ENCODE measurements at regions not wholly inside any gene's neighbourhood (a gene's known extent, or its start where the extent isn't known, plus 50 kb on each side); places are given as distances from the start of the nearest gene placed in this dataset.
"Not testable (repeated sequence)": the region's sequence is repeated elsewhere in the genome, so short reads cannot be mapped to it uniquely, and the experiment has no call there.

- DNase-seq (ENCODE audit: low spot score): no peak
Observed at GRCh38 chr5:87105577-87105976, 162.1 kb upstream of the RASA1 start.

DNA sequence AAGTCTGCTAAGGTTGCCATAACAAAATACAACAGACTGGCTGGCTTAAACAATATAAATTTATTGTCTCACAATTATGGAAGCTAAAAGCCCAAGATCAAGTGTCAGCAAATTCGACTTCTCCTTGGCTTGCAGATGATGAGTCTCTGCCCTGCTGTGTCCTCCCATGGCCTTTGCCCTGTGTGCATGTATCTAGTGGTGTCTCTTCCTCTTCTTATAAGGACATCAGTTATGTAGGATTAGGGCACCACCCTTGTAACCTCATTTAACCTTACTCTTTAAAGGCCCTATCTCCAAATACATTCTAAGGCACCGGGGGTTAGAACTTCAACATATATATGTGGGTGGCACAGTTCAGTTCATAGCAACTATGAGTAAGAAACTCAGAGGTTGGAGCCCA lies 157.9 kb upstream of the RASA1 start:
- no peak for DNase-seq (ENCODE audit: low spot score)

- DNase-seq (ENCODE audit: low spot score): no peak
Observed at GRCh38 chr5:87110721-87111120, 157.0 kb upstream of the RASA1 start.

DNA sequence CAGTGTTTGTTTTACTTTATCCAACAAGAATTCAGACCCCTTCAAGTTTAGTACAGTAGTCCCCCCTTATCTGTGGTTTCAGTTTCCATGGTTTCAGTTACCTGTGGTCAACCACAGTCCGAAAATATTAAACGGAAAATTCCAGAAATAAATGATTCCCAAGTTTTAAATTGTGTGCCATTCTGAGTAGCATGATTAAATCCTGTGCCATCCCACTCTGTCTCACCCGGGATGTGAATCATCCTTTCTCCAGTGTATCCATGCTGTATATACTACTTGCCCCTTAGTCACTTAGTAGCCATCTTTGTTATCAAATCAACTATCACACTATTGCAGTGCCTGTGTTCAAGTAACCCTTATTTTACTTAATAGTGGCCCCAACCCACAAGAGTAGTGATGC lies 153.8 kb upstream of the RASA1 start:
- no peak for DNase-seq (ENCODE audit: low spot score)

- no peak for DNase-seq (ENCODE audit: low spot score)
Observed at GRCh38 chr5:87114631-87115030, 153.1 kb upstream of the RASA1 start.

- DNase-seq (ENCODE audit: low spot score): no peak
Observed at GRCh38 chr5:87115839-87116364, 151.8 kb upstream of the RASA1 start.

- DNase-seq (ENCODE audit: low spot score): no peak
Observed at GRCh38 chr5:87116825-87117512, 150.7 kb upstream of the RASA1 start.

GRCh38 chr5:87119588-87119987 lies 148.1 kb upstream of the RASA1 start:
- no peak for DNase-seq (ENCODE audit: low spot score)

DNA sequence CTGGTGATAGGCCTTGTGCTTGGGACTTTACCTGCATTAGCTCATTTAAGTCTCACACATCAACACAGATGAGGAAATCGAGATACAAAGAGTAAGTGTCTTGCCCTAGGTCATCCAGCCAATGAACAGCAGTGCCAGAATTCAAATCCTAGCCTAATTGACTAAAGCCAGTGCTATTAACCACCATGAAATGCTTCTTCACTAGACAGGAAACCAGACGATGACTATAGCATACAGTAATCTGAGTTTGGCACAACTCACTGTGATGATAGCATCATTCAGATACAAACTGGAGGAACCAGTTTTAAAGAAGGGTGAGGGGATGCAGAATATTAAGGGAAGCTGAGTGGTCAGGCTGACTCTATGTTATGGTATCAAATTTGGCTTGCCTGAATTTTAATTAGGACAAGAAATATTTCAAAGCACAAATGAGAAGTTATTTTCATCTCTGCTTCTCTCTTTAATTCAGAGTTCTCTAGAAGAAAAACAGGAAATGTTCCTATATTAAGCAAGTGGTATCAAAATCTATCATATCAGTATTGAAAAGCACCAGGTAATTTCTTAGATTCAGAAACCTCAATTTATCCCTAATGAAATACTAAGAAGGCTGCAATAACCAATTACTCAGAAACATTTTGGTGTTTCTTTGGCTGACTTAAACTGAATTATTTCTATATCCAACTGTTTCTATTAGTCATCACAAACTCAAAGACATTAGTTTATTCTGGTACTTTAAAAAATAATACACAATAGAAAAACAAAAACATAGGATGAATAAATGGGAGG lies 147.0 kb upstream of the RASA1 start:
- DNase-seq (ENCODE audit: low spot score): peak; percentile 9

DNA sequence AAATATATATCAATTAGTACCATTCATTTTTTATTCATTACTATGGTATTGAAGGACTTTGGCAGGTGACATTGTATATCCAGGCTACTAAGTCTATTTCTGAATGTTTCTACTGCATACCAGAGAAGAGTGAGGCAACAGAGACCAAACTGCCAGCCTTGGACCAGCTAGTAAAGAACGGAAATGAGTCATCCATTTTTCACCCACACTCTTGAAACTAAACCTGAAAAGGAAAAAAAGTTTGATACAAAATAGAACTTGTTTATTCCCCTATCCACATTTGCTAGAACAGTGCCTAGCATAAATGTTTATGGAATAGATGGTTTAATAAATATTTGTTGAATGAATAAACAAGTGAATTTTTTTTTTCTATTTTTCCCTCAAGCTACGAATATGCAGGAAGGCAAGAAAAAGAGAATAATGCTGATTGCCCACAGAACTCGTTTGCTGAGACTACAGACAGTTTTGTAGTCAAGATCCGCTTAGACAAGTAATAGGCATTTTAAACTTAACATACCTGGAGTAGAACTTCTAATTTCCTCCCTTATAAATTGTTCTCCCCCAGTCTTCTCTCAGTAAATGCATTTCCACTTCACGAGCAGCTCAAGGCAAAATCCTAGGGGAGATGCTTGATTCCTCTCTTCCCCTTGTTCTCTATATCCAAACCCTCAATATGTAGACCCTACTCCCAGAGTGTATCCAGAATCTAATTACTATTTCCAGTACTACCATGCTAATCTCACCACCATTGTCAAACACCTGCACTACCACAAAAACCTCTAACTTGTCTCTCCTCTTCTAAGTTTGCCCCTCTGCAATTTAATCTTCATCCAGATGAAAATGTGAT lies 146.2 kb upstream of the RASA1 start:
- peak; percentile 51 for DNase-seq (ENCODE audit: low spot score)

DNA sequence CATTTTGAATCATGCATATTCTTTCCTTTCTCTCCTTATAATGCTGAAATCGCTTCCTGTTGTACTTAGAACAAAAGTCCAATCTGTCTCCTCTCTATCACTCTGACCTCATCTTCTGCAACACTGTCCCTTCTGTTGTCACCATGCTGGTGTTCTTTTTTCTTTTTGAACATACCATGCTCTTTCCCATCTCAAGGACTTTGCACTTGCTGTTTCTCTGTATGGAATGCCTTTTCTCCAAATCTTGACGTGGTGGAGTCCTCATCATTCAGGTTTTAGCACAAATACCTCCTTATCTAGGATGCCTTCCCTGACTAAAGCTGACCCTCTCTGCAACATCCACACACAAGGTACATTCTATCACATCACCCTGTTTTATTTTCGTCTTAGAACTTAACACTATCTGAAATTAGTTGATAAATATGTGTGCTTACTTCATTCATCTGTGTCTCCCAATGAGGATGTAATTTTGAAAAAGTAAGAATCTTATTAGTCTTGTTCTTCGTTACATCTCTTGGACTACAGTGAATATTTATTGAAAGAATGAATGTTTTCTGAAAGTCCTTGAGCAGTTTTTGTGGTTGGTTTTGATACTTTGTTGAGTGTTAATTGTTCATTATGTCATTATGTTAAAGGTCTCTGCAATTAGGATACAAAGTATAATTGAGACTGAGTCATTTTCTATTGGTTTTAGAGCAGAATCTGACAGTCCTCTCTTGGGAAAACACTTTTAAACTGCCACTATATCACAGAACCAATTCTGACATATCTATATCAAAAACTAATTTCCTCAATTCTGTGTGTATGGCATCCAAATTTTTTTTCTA lies 145.3 kb upstream of the RASA1 start:
- no peak for DNase-seq (ENCODE audit: low spot score)

DNA sequence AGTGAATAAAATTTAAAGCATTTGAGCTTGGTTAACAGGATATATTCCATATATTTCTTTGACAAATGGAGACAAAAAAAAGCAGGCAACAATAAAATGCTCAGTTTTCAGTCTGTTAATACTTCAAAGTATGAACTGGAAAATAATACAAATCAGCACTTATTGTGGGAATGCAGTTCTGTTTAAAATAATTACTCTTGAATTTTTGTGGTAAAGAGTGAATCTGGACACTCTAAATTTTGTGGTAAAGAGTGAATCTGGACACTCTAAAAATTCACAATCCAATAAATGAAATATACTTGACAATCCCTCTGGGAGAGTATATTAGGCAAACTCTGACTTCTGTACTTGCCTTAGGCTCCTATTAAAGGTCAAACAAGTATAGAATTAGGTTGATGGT lies 141.9 kb upstream of the RASA1 start:
- no peak for DNase-seq (ENCODE audit: low spot score)

GRCh38 chr5:87126869-87127268 lies 140.8 kb upstream of the RASA1 start:
- no peak for DNase-seq (ENCODE audit: low spot score)

GRCh38 chr5:87127426-87127825 lies 140.3 kb upstream of the RASA1 start:
- DNase-seq (ENCODE audit: low spot score): no peak

DNA sequence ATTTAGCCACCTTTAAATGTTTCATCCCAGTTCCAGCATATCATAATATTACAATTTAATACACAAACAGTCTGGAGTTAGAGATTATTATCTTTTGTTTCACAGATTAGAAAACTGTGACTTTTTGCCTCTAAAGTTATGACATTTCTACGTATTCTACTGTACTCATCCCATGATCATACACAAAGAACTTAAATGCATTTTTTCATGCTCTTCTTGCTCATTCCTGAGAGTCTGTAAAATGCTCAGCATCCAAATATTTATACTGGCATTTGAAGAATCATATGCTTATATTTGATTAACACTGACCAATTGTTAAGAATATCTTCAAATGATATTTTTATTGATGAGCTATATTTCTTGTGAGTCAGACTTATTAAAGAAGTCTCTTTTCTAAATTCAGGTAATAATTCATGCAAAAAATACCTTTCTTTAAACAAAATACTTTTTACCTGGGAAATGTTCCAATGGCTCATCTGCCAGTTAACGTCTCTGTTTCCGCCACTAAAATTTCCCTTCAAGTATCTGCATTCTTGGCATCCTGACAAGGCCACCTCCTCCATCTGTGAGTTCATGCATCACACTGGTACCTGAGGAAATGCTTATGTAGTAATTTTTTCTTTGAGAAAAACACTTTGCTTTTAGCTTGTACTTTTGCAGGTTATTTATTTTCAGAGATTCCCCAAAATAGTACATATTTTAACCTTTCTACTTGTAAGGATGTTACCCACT lies 139.6 kb upstream of the RASA1 start:
- no peak for DNase-seq (ENCODE audit: low spot score)

DNA sequence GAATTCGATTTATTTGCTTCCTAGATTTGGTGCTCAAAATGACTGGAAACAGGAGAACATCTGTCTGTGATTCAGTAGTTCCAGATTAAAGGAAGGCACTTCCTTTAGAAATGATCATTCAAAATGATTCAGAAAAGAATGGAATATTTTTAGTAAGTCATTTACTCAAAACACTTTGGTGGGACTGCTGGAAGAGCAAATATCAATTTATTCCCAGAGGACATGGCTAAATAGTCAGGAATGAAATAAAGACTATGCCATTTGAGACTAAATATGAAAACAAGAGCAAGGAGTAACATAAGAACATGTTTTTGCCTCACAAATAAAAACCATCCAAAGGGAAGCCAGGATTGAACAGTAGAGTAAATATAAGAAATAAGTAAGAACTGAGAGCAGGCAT lies 138.6 kb upstream of the RASA1 start:
- no peak for DNase-seq (ENCODE audit: low spot score)

DNA sequence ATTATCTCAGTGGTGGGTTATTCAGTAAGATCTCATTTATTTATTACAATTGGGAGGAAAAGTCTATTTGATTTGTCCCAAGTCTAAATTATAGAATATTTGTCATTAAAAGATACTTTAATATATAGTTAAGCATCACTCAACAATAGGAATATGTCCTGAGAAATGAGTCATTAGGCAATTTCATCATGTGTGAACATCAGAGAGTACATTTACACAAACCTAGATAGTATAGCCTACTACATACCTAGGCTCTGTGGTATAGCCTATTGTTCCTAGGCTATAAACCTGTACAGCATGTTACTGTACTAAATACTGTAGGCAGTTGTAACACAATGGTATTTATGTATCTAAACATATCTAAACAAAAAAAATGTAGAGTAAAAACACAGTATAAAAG lies 135.0 kb upstream of the RASA1 start:
- DNase-seq (ENCODE audit: low spot score): no peak

GRCh38 chr5:87134513-87134912 lies 133.2 kb upstream of the RASA1 start:
- not testable (repeated sequence) for DNase-seq (ENCODE audit: low spot score)

DNA sequence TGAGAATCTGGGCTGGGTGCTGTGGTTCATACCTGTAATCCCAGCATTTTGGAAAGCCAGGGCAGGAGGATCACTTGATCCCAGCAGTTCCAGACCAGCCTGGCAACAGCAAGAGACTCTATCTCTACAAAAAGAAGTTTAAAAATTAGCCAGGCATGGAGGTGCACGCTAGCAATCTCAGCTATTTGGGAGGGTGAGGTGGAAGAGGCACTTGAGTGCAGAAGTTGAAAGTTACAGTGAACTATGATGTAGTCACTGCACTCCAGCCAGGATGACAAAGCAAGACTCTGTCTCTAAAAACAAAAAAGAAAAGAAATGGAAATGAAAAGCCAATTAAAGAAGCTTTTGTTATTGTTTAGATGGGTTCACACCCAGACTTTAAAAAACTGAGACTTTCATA lies 131.6 kb upstream of the RASA1 start:
- DNase-seq (ENCODE audit: low spot score): no peak

- no peak for DNase-seq (ENCODE audit: low spot score)
Observed at GRCh38 chr5:87136733-87137132, 130.9 kb upstream of the RASA1 start.

DNA sequence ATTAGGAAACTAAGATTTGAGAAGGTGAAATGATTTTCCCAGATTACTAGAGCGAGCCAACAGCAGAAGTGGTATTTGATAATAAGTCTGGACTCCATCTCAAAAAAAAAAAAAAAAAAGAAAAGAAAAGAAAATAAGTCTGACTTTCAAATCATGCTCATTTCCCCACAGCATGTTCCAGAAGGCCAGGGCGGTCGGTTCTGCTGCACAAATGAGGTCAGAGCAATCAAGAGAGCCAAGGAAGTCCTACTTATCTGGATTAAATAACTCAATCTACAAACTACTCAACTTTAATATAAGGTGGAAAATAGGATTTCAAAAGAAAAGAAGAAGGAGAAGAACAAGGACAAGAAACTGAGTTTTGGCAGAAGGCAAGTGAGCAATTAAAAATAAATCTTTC lies 130.4 kb upstream of the RASA1 start:
- no peak for DNase-seq (ENCODE audit: low spot score)
